Naive thymus-derived CD8-positive, alpha-beta T cell (primary cell): ENCODE measurements at regions not wholly inside any gene's neighbourhood (a gene's known extent, or its start where the extent isn't known, plus 50 kb on each side); places are given as distances from the start of the nearest gene placed in this dataset.
A peak's percentile ranks its signal among the peaks of the same experiment; 100 is the strongest.

ENCODE experiments used
- ATAC-seq, 2 donors: fragments of 150-1000 bp; cut with Tn5 transposase in 1 of 2; sonication (Bioruptor Pico), chemical (Tn5 transposase) in 1 of 2; 1 replicate in 1 of 2; 2 replicates in 1 of 2; pipeline ENCODE4 v1.10.0; 2021; ENCODE audit warnings: mild to moderate bottlenecking in 2 of 2, moderate library complexity in 2 of 2
- POLR2A ChIA-PET: fragments of 350-600 bp; sonication (Branson Sonifier 250); formaldehyde crosslinking; loops from one replicate; lab custom pipeline; 2021; ENCODE audit warnings: antibody characterized with exemption; lab: Charles Lee
- DNase-seq, 10 donors: peaks; one replicate each; pipeline versions ENCODE4 v3.0.0 to v3.0.0-alpha.2; 2020 to 2022
- H3K27ac Mint-ChIP-seq, 10 donors: one replicate each; pipeline ENCODE4 v1.8.0; 2020 to 2022; ENCODE audit warnings: mild to moderate bottlenecking in 10 of 10, mixed read lengths in 10 of 10, moderate library complexity in 4 of 10, inconsistent platforms in 1 of 10
- H3K27me3 Mint-ChIP-seq, 5 donors: one replicate each; pipeline ENCODE4 v1.8.0; 2021 to 2022; ENCODE audit warnings: mixed read lengths in 5 of 5
- H3K36me3 Mint-ChIP-seq, 3 donors: one replicate each; pipeline ENCODE4 v1.8.0; 2020 to 2022; ENCODE audit warnings: mixed read lengths in 3 of 3, mild to moderate bottlenecking in 2 of 3, inconsistent platforms in 1 of 3
- H3K4me1 Mint-ChIP-seq, 4 donors: one replicate each; pipeline ENCODE4 v1.8.0; 2021 to 2022; ENCODE audit warnings: mixed read lengths in 4 of 4
- H3K4me3 Mint-ChIP-seq, 10 donors: one replicate each; pipeline ENCODE4 v1.8.0; 2020 to 2022; ENCODE audit warnings: mild to moderate bottlenecking in 10 of 10, mixed read lengths in 10 of 10, moderate library complexity in 6 of 10, inconsistent platforms in 1 of 10
- H3K9me3 Mint-ChIP-seq, 9 donors: one replicate each; pipeline ENCODE4 v1.8.0; 2020 to 2022; ENCODE audit warnings: mixed read lengths in 9 of 9, mild to moderate bottlenecking in 3 of 9, inconsistent platforms in 1 of 9, moderate library complexity in 1 of 9

- no peak for DNase-seq
- Mint-ChIP-seq H3K27me3 (peaks cover 42 to 90% (median 58%) of the 10 kb centered on the region in 5 donors), H3K36me3 (peaks cover 0 to 9% (median 3%) of the 10 kb centered on the region in 3 donors), H3K27ac (no peak overlapping the region), H3K4me3 (no peak overlapping the region), H3K4me1 (peaks cover 0 to 2% (median 0%) of the 10 kb centered on the region in 4 donors), H3K9me3 (peaks cover 0 to 18% (median 5%) of the 10 kb centered on the region in 9 donors)
- ATAC-seq = no peak
- POLR2A ChIA-PET = no interaction called here
Measured at GRCh38 chr1:22296701-22297591, 154.0 kb upstream of the WNT4 start.

GRCh38 chr1:22297999-22298398, 153.7 kb upstream of the ZBTB40 start:
- H3K36me3 Mint-ChIP-seq = peaks cover 4 to 15% (median 8%) of the 10 kb centered on the region in 3 donors
- peaks cover 0 to 29% (median 10%) of the 10 kb centered on the region in 9 donors for H3K9me3 Mint-ChIP-seq
- POLR2A ChIA-PET = no interaction called here
- DNase-seq (no peak), ATAC-seq (no peak)
- peaks cover 44 to 90% (median 60%) of the 10 kb centered on the region in 5 donors for H3K27me3 Mint-ChIP-seq
- H3K27ac Mint-ChIP-seq = no peak overlapping the region
- H3K4me1 Mint-ChIP-seq = peaks cover 0 to 2% (median 0%) of the 10 kb centered on the region in 4 donors
- no peak overlapping the region for H3K4me3 Mint-ChIP-seq

- H3K27me3 Mint-ChIP-seq = peaks cover 31 to 74% (median 43%) of the 10 kb centered on the region in 5 donors
Measured at GRCh38 chr1:22303816-22304215, 147.8 kb upstream of the ZBTB40 start.

GRCh38 chr1:22309572-22309971, 142.1 kb upstream of the ZBTB40 start:
- DNase-seq (no peak), ATAC-seq (no peak)
- Mint-ChIP-seq H3K4me3 (no peak overlapping the region), H3K36me3 (peaks cover 0 to 5% (median 2%) of the 10 kb centered on the region in 3 donors), H3K4me1 (no peaks in the 10 kb centered on the region), H3K27ac (no peak overlapping the region), H3K27me3 (peaks cover 21 to 45% (median 29%) of the 10 kb centered on the region in 5 donors), H3K9me3 (peaks cover 0 to 19% (median under 1%) of the 10 kb centered on the region in 9 donors)
- POLR2A ChIA-PET = no interaction called here

More at GRCh38 chr1:22303816-22304215, 147.8 kb upstream of the ZBTB40 start:
- POLR2A ChIA-PET = no interaction called here
- no peak overlapping the region for H3K27ac Mint-ChIP-seq
- H3K4me1 Mint-ChIP-seq = no peaks in the 10 kb centered on the region
- H3K36me3 Mint-ChIP-seq = peaks cover 5 to 14% (median 10%) of the 10 kb centered on the region in 3 donors
- no peak overlapping the region for H3K4me3 Mint-ChIP-seq
- ATAC-seq (no peak), DNase-seq (no peak)
- peaks cover 2 to 49% (median 15%) of the 10 kb centered on the region in 9 donors for H3K9me3 Mint-ChIP-seq

GRCh38 chr1:22311461-22311860, 140.2 kb upstream of the ZBTB40 start:
- Mint-ChIP-seq H3K27me3 (peaks cover 23 to 49% (median 27%) of the 10 kb centered on the region in 5 donors), H3K9me3 (peaks cover 0 to 15% (median 0%) of the 10 kb centered on the region in 9 donors), H3K4me3 (no peak overlapping the region), H3K36me3 (peaks cover 0 to 5% (median 0%) of the 10 kb centered on the region in 3 donors), H3K27ac (no peak overlapping the region), H3K4me1 (no peaks in the 10 kb centered on the region)
- DNase-seq = no peak
- no peak for ATAC-seq
- POLR2A ChIA-PET = no interaction called here

- Mint-ChIP-seq H3K4me1 (peaks cover 0 to 2% (median 0%) of the 10 kb centered on the region in 4 donors), H3K9me3 (peaks cover 0 to 14% (median 0%) of the 10 kb centered on the region in 9 donors), H3K27me3 (peaks cover 18 to 49% (median 22%) of the 10 kb centered on the region in 5 donors), H3K4me3 (no peak overlapping the region), H3K27ac (no peak overlapping the region), H3K36me3 (peaks cover 0 to 5% (median 0%) of the 10 kb centered on the region in 3 donors)
- POLR2A ChIA-PET = no interaction called here
- no peak for DNase-seq
- no peak for ATAC-seq
Measured at GRCh38 chr1:22313321-22313720, 138.3 kb upstream of the ZBTB40 start.

GRCh38 chr1:22314706-22315105, 136.9 kb upstream of the ZBTB40 start:
- Mint-ChIP-seq H3K4me3 (no peak overlapping the region), H3K36me3 (peaks cover 0 to 3% (median 0%) of the 10 kb centered on the region in 3 donors), H3K4me1 (peaks cover 0 to 2% (median 0%) of the 10 kb centered on the region in 4 donors), H3K9me3 (peaks cover 0 to 3% (median 0%) of the 10 kb centered on the region in 9 donors), H3K27me3 (peaks cover 14 to 49% (median 22%) of the 10 kb centered on the region in 5 donors), H3K27ac (no peak overlapping the region)
- ATAC-seq (no peak), DNase-seq (no peak)
- POLR2A ChIA-PET = no interaction called here

GRCh38 chr1:22315315-22316078, 136.2 kb upstream of the ZBTB40 start:
- H3K9me3 Mint-ChIP-seq = peaks cover 0 to 2% (median 0%) of the 10 kb centered on the region in 9 donors
- H3K36me3 Mint-ChIP-seq = no peaks in the 10 kb centered on the region
- no peak for DNase-seq
- no peak for ATAC-seq
- peak overlapping the region in 1 of 10 donors; percentile 15 for H3K27ac Mint-ChIP-seq
- POLR2A ChIA-PET = no interaction called here
- H3K4me3 Mint-ChIP-seq = no peak overlapping the region
- H3K4me1 Mint-ChIP-seq = peaks cover 0 to 2% (median 0%) of the 10 kb centered on the region in 4 donors
- H3K27me3 Mint-ChIP-seq = peaks cover 10 to 49% (median 22%) of the 10 kb centered on the region in 5 donors

- ATAC-seq (no peak), DNase-seq (no peak)
- H3K27me3 Mint-ChIP-seq = peaks cover 6 to 37% (median 20%) of the 10 kb centered on the region in 5 donors
- H3K4me1 Mint-ChIP-seq = peaks cover 0 to 4% (median 0%) of the 10 kb centered on the region in 4 donors
- no peak overlapping the region for H3K4me3 Mint-ChIP-seq
- peaks cover 0 to 2% (median 0%) of the 10 kb centered on the region in 9 donors for H3K9me3 Mint-ChIP-seq
- no peaks in the 10 kb centered on the region for H3K36me3 Mint-ChIP-seq
- H3K27ac Mint-ChIP-seq = no peak overlapping the region
- POLR2A ChIA-PET = no interaction called here
Measured at GRCh38 chr1:22317231-22317919, 134.3 kb upstream of the ZBTB40 start.

GRCh38 chr1:22317920-22318243, 133.8 kb upstream of the ZBTB40 start:
- ATAC-seq (no peak), DNase-seq (no peak)
- H3K27me3 Mint-ChIP-seq = peaks cover 6 to 37% (median 20%) of the 10 kb centered on the region in 5 donors
- no peaks in the 10 kb centered on the region for H3K36me3 Mint-ChIP-seq
- H3K4me1 Mint-ChIP-seq = peaks cover 0 to 4% (median 0%) of the 10 kb centered on the region in 4 donors
- no peak overlapping the region for H3K4me3 Mint-ChIP-seq
- POLR2A ChIA-PET = no interaction called here
- H3K27ac Mint-ChIP-seq = no peak overlapping the region
- H3K9me3 Mint-ChIP-seq = peaks cover 0 to 2% (median 0%) of the 10 kb centered on the region in 9 donors

- Mint-ChIP-seq H3K36me3 (no peaks in the 10 kb centered on the region), H3K4me3 (no peak overlapping the region), H3K9me3 (peaks cover 0 to 2% (median 0%) of the 10 kb centered on the region in 9 donors), H3K27ac (no peak overlapping the region), H3K4me1 (peaks cover 0 to 4% (median 0%) of the 10 kb centered on the region in 4 donors), H3K27me3 (peaks cover 6 to 37% (median 20%) of the 10 kb centered on the region in 5 donors)
- POLR2A ChIA-PET = no interaction called here
- no peak for DNase-seq
- no peak for ATAC-seq
Measured at GRCh38 chr1:22318279-22318981, 133.2 kb upstream of the ZBTB40 start.

- H3K27ac Mint-ChIP-seq = no peak overlapping the region
- peaks cover 0 to 4% (median 0%) of the 10 kb centered on the region in 4 donors for H3K4me1 Mint-ChIP-seq
- ATAC-seq (no peak), DNase-seq (no peak)
- H3K4me3 Mint-ChIP-seq = no peak overlapping the region
- peaks cover 6 to 26% (median 19%) of the 10 kb centered on the region in 5 donors for H3K27me3 Mint-ChIP-seq
- POLR2A ChIA-PET = no interaction called here
- peaks cover 0 to 2% (median 0%) of the 10 kb centered on the region in 9 donors for H3K9me3 Mint-ChIP-seq
- H3K36me3 Mint-ChIP-seq = no peaks in the 10 kb centered on the region
Measured at GRCh38 chr1:22319608-22320007, 132.0 kb upstream of the ZBTB40 start.
